GM18909 (cell line): ENCODE measurements at regions not wholly inside any gene's neighbourhood (a gene's known extent, or its start where the extent isn't known, plus 50 kb on each side); places are given as distances from the start of the nearest gene placed in this dataset.
"Not testable (repeated sequence)": the region's sequence is repeated elsewhere in the genome, so short reads cannot be mapped to it uniquely, and the experiment has no call there.

Experiments
- ATAC-seq: cut with Tn5 transposase; IDR thresholded peaks from one replicate; pipeline ENCODE4 v1.9.1; 2021; ENCODE audit warnings: mild to moderate bottlenecking; ENCODE audit not compliant: unreplicated experiment, poor library complexity

DNA sequence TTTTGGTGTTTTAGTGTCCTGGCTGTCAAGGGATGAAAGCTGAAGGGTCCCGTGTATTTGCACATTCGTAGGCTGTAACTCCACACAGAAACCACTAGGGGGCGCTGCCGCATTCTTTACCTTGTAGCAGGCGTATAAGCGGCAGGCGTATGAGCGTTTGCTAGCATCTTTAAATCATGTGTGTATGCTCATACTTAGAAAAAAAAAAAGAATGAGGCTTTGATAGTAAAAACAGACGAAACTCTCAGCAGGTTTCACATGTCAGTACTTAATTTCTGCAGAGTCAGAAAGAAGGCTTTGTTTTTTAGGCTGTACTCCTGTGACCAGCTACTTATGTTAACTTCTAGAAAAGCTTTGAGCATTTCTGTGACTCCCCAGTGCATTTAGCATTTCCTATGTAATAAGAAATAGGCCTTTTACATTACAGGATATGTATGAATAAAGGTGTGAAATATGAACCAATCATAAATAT is 218.8 kb upstream of the ADAMTSL1 start:
- ATAC-seq = peak; percentile 90

DNA sequence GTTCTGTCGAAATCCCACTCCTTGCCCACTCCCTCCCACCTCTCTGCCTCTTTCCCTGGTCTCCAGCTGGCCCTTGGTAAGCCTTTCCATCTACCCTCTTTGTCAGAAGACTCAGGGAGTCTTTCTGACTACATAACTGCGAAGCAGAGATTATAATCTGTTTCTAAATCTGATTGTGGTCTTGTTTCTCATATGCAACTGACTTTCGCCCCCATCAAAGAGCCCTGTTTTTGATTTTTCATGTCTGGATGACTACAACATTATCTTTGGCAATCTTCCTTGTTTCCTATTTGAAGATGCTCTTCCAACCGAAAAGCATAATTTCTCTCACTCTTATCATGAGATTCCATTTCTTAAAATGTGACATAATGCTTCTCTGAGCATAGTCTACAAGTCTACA is 218.2 kb upstream of the ADAMTSL1 start:
- ATAC-seq = no peak

DNA sequence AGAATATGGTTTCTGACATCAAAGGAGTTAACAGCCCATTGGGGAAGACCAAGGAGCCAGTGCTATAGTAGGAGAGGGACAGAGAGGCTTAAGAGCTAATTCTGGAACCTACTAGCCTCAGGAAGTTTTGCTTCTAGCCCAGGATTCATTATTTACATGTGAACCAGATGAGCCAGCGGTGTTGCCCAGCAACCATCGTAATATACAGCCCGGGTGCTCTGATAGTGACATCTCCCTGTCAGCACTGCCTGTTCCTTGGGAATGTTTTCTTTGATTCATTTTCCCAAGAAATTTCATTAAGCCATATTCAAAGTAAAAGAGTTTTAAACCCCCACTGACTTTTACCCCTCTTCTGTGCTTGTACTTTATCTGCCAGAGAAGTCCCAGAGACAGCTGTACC is 217.4 kb upstream of the ADAMTSL1 start:
- no peak for ATAC-seq

DNA sequence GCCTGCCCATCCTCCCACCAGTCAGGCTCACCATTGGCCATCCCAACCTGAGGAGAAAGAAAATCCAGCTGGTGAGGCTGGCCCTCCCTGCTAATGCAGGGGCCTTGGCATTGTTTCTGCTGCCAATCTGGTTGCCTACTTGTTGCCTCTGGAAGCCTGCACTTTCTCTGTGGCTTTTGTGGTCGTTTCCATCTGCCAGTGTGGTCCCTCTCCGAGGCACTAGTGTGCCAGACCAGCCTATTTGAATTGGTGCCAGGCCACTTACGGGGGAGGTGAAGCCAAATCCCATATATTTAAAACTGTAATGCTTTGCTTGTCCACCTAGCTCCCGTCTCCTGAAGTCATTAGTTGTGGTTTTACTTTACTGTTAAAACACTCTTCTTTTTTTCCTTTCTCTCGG is 213.4 kb upstream of the ADAMTSL1 start:
- no peak for ATAC-seq

DNA sequence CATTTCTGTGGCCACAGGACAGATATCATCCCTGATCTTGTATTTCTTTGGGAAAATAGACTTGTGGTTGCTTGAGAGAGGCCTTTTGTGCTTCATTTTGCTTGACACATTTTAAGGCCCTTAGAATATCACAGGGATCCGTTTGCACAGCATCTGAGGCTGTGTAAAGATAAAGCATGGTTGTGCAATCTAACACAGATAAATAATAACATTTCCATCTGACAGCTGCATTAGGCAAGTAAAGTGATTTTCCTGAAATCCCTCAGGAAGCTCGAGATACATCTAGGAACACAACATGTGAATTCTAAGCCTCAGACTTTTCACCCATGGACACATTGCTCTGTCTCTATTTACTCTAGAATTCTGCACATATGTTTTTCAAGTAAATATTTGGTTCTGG is 212.8 kb upstream of the ADAMTSL1 start:
- ATAC-seq = no peak

DNA sequence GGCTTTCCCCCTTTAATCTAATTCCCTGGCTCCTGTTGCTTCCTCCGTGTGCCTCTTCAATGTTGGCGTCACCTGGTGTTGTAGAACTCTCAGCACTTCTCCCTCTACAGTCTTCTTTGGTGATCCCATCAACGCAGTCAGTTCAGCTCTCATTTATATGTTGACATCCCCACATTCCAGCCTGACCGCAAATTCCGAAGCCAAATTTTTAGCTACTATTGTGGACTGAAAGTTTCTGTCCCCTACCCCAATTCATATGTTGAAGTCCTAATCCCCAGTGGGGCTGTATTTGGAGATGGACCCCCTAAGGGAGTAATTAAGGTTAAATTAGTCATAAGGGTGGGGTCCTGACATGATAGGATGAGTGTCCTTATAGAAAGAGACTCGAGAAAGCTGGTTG is 210.6 kb upstream of the ADAMTSL1 start:
- no peak for ATAC-seq

DNA sequence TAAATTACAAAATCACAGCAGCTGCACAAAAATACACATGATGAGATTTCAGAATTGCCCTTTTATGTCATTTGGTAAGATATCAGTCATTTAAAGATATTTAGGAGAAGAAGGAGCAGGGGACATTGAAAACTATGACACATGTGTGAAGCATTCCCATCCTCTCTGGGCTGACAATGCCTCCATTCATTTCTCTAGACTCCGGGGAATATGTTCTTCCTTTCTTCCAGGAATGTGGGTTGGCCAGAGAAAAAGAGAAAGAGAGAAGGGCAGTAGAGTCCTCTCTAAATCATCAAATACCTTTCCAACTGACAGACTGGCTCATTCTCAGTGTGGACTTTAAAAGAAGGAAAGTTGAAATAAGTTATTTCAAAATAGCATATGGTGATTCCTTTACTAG is 205.6 kb upstream of the ADAMTSL1 start:
- no peak for ATAC-seq

DNA sequence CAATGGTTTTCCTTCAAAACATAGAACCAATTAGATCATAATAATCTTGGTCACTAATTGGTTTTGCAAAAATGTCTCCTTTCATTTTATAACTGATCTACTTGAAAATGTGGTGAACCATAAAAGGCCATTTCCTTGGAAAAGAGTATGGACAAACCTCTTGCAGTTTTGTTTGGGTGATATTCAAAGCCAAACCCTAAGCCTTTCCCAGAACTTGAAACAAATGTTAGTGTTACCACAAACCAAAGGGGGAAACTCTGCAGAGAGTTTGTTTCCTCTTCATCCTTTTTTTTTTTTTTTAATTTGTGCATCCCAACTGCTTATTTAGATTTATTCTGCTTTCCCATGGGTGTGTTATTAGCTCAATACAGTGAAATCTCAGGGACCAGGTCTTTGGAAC is 204.4 kb upstream of the ADAMTSL1 start:
- ATAC-seq = no peak

GRCh38 chr9:18274693-18275092 is 199.3 kb upstream of the ADAMTSL1 start:
- no peak for ATAC-seq

- ATAC-seq = no peak
Measured at GRCh38 chr9:18275313-18275990, 198.5 kb upstream of the ADAMTSL1 start.

DNA sequence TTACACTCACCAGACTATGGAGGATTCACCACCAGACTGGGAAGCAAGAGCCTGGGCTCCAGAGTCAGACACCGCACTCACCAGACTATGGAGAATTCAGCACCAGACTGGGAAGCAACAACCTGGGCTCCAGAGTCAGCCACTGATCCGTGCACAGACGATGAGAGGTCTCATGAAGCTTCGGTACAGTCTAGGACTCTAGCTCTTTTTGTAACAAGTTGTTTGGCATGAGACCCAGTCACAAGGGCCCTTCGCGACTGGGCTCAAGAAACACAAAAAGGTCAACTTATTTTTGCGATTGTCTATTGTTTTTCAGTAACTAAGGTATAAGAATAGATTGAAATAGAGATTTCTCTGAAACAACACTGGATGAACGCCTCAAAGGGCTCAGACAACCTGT is 192.7 kb upstream of the ADAMTSL1 start:
- no peak for ATAC-seq

DNA sequence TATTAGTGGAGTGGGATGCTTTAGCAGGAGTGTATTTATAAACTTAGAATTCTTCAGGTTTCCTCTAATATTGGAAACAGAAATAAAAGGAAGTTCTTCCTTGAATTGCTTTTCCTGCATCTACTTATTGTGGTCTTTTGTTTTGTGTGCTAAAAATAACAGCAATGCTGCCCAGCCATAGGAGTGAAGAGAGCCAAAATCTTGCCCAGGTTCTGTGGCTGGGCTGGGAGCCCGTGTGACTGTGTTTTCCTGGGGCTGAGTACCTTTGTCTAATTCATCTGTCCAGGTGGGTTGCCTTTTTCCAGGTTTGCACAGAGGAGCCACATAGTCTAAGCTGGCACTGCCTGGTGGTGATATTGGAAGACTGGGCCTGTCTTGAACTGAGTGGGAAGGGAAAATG is 179.7 kb upstream of the ADAMTSL1 start:
- ATAC-seq = no peak

GRCh38 chr9:18296702-18297055 is 177.3 kb upstream of the ADAMTSL1 start:
- no peak for ATAC-seq

- ATAC-seq = no peak
Measured at GRCh38 chr9:18297056-18297841, 176.7 kb upstream of the ADAMTSL1 start.

DNA sequence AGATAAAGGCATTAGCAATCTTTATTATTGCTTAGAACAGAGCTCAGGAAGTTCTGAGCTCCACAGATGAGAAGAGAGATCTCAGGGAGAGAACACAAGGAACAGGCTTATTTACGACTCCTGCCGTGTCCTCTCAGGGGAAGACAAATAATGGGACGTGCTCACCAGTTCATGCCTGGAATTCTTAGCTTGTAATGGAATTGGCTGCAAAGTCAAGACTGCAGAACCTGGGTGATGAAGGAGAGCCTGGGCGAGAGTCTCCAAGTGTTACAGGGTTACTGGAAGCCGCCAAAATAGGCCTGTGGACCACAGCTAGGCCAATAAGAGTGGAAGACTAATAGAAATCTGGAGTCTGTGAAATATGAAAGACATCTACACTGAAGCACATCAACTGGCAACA is 174.5 kb upstream of the ADAMTSL1 start:
- ATAC-seq = no peak

DNA sequence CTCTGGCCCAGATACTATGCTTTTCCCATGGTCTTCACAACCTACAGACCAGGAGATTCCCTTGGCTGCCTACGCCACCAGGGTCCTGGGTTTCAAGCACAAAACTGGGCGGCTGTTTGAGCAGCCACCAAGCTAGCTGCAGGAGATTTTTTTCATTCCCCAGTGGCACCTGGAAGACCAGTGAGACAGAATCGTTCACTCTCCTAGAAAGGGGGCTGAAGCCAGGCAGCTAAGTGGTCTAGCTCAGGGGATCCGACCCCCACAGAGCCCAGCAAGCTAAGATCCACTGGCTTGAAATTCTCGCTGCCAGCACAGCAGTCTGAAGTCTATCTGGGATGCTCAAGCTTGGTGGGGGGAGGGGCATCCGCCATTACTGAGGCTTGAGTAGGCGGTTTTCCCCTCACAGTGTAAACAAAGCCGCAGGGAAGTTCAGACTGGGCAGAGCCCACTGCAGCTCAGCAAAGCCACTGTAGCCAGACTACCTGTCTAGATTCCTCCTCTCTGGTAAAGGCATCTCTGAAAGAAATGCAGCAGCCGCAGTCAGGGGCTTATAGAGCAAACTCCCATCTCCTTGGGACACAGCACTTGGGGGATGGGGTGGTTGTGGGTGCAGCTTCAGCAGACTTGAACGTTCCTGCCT is 168.7 kb upstream of the ADAMTSL1 start:
- ATAC-seq = not testable (repeated sequence)

- no peak for ATAC-seq
Measured at GRCh38 chr9:18314316-18314715, 159.6 kb upstream of the ADAMTSL1 start.

GRCh38 chr9:18317896-18318295 is 156.1 kb upstream of the ADAMTSL1 start:
- ATAC-seq = no peak

DNA sequence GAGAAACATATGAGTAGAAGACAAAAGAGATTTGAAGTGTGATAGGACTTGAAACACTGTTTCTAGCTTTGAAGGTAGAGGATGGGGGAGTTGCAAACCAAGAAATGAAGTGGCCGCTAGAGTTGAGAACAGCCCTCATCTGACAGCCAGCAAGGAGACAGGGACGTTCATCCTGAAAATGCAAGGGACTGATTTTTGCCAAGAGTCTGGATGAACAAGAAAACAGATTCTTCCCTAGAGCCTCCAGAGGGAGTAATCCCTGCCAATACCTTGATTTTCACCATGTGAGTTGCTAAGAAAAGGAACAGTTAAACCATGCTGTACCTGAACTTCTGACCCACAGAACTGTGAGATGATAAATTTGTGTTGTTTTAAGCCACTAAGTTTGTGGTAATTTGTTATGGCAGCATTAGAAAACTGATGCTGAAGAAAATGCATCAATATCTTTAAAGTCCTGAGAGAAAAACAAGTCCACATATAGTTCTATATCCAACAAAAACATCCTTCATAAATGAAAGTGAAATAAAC is 154.0 kb upstream of the ADAMTSL1 start:
- ATAC-seq = no peak

DNA sequence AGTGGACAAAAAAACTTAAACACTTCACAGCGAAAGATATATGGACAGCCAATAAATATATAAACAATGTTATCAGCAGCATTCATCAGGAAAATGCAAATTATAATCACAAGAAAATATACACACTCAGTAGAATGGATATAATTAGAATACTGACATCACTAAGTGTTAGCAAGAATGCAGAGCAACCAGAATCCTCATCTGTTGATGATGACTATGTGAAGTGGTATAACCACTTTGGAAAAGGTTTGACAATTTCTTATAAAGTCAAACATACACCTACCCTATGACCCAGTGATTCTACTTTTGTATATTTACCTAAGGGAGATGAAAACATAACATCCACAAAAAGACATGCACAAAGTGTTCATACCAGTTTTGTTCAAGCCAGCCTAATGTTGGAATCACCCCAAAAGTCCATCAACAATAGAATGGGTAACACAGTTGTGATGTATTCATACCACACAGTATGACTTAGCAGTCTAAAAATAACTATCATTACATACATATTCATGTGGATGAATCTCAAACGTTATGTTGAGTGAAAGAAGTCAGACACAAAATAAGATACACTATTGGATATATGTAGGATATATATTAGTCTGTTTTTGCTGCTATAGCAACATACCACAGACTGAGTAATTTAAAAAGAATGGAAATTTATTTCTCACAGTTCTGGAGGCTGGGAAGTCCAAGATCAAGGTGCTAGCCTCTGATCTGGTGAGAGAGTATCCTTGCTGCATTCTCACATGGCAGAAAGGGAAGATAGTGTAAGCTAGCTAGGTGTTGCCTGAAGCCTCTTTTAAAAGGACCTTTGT is 148.8 kb upstream of the ADAMTSL1 start:
- no peak for ATAC-seq

- ATAC-seq = not testable (repeated sequence)
Measured at GRCh38 chr9:18325746-18326011, 148.3 kb upstream of the ADAMTSL1 start.
